Fibroblast of skin of scalp (primary cell): ENCODE measurements at regions not wholly inside any gene's neighbourhood (a gene's known extent, or its start where the extent isn't known, plus 50 kb on each side); places are given as distances from the start of the nearest gene placed in this dataset.

ENCODE experiments used
- DNase-seq: peaks from one replicate; pipeline ENCODE4 v3.0.0-alpha.2; 2013

- DNase-seq, result no peak
Measured at GRCh38 chr5:86070719-86071118, 547.0 kb upstream of the COX7C start.

- no peak for DNase-seq
Measured at GRCh38 chr5:86074297-86074696, 543.4 kb upstream of the COX7C start.

GRCh38 chr5:86075139-86075538 is 542.6 kb upstream of the COX7C start:
- no peak for DNase-seq

GRCh38 chr5:86095092-86095491 is 522.6 kb upstream of the COX7C start:
- no peak for DNase-seq

- DNase-seq, result no peak
Measured at GRCh38 chr5:86101966-86102365, 515.8 kb upstream of the COX7C start.

- DNase-seq, result no peak
Measured at GRCh38 chr5:86108825-86109224, 508.9 kb upstream of the COX7C start.

GRCh38 chr5:86112249-86112648 is 505.5 kb upstream of the COX7C start:
- no peak for DNase-seq

GRCh38 chr5:86115164-86115563 is 502.6 kb upstream of the COX7C start:
- no peak for DNase-seq

- no peak for DNase-seq
Measured at GRCh38 chr5:86118542-86118941, 499.2 kb upstream of the COX7C start.

- no peak for DNase-seq
Measured at GRCh38 chr5:86124333-86124732, 493.4 kb upstream of the COX7C start.

GRCh38 chr5:86125731-86126601 is 491.8 kb upstream of the COX7C start:
- DNase-seq, result no peak

GRCh38 chr5:86127696-86128095 is 490.0 kb upstream of the COX7C start:
- no peak for DNase-seq

- DNase-seq, result no peak
Measured at GRCh38 chr5:86129009-86129408, 488.7 kb upstream of the COX7C start.

- no peak for DNase-seq
Measured at GRCh38 chr5:86137297-86137696, 480.4 kb upstream of the COX7C start.

GRCh38 chr5:86143837-86144236 is 473.9 kb upstream of the COX7C start:
- no peak for DNase-seq

GRCh38 chr5:86152988-86153560 is 464.7 kb upstream of the COX7C start:
- DNase-seq, result no peak

- DNase-seq, result no peak
Measured at GRCh38 chr5:86155796-86156195, 461.9 kb upstream of the COX7C start.

GRCh38 chr5:86170194-86170593 is 447.5 kb upstream of the COX7C start:
- DNase-seq, result no peak

GRCh38 chr5:86175224-86175623 is 442.5 kb upstream of the COX7C start:
- no peak for DNase-seq

GRCh38 chr5:86199287-86199686 is 418.5 kb upstream of the COX7C start:
- DNase-seq, result no peak

GRCh38 chr5:86228147-86228546 is 389.6 kb upstream of the COX7C start:
- no peak for DNase-seq

- no peak for DNase-seq
Measured at GRCh38 chr5:86232246-86232645, 385.5 kb upstream of the COX7C start.

- no peak for DNase-seq
Measured at GRCh38 chr5:86244153-86244552, 373.6 kb upstream of the COX7C start.

- no peak for DNase-seq
Measured at GRCh38 chr5:86257871-86258270, 359.9 kb upstream of the COX7C start.
